Endothelial cell of umbilical vein (primary cell): ENCODE measurements at regions not wholly inside any gene's neighbourhood (a gene's known extent, or its start where the extent isn't known, plus 50 kb on each side); places are given as distances from the start of the nearest gene placed in this dataset.

ENCODE experiments used
- BruUV-seq: library from RNA; stranded (reverse); fragments of 400-500 nt; replicated peaks from 2 replicates; lab custom pipeline; 2021; lab: Mats Ljungman, UMichigan
- CTCF ChIA-PET: fragments of 300-600, 350-600 bp; sonication (Branson Sonifier 250); formaldehyde crosslinking; loops from one replicate; lab custom pipeline; 2021; ENCODE audit warnings: antibody characterized with exemption, inconsistent platforms; lab: Charles Lee
- POLR2A ChIA-PET: fragments of 300-600, 350-600 bp; sonication (Branson Sonifier 250); formaldehyde crosslinking; loops from one replicate; lab custom pipeline; 2021; ENCODE audit warnings: antibody characterized with exemption, inconsistent platforms; lab: Charles Lee
- DNase-seq: peaks from one replicate; pipeline ENCODE4 v3.0.0-alpha.2; 2011; ENCODE audit warnings: low read depth, low spot score
- FAIRE-seq: peaks from 2 replicates; lab custom pipeline; 2011; peaks lifted over from hg19 to GRCh38; lab: Jason Lieb, UNC
- H2AFZ ChIP-seq: 2 replicates; pipeline ENCODE4 v1.6.0; 2012; ENCODE audit warnings: low read depth, low read length, control low read depth, inconsistent platforms
- H3K27ac ChIP-seq: 2 replicates; pipeline ENCODE4 v1.5.1; 2011; ENCODE audit warnings: low read depth, mild to moderate bottlenecking, control low read depth, low read length, moderate library complexity; ENCODE audit not compliant: insufficient read depth
- H3K27me3 ChIP-seq, 2 experiments: 2 replicates each; pipeline versions ENCODE4 v1.6.0 to v1.6.1; 2011; ENCODE audit warnings: low read length in 2 of 2, mixed read lengths in 1 of 2; ENCODE audit not compliant: control insufficient read depth in 2 of 2, insufficient read depth in 2 of 2
- H3K36me3 ChIP-seq, 2 experiments: 2 replicates in 1 of 2; 3 replicates in 1 of 2; pipeline ENCODE4 v1.5.1; 2011; ENCODE audit warnings: low read length in 2 of 2, mild to moderate bottlenecking in 1 of 2, moderate library complexity in 1 of 2; ENCODE audit not compliant: control insufficient read depth in 2 of 2, insufficient read depth in 2 of 2; ENCODE audit errors: extremely low read depth in 1 of 2
- H3K4me1 ChIP-seq: 3 replicates; pipeline ENCODE4 v1.5.1; 2011; ENCODE audit warnings: mild to moderate bottlenecking, low read length; ENCODE audit not compliant: control insufficient read depth, insufficient read depth; ENCODE audit errors: extremely low read depth
- H3K4me2 ChIP-seq: 2 replicates; pipeline ENCODE4 v1.6.1; 2011; ENCODE audit warnings: low read length, control low read depth, mixed read lengths; ENCODE audit not compliant: insufficient read depth
- H3K4me3 ChIP-seq, 3 experiments: fragments of 200-600 bp in 1 of 3; sonication (generic), shearing (Covaris generic) in 1 of 3; replicated peaks in 1 of 3; 2 replicates each; pipeline ENCODE4 v1.5.1; 2011 to 2016; ENCODE audit warnings: control low read depth in 3 of 3, low read length in 3 of 3, mild to moderate bottlenecking in 2 of 3, inconsistent platforms in 1 of 3, low read depth in 1 of 3, moderate library complexity in 1 of 3; ENCODE audit not compliant: insufficient read depth in 1 of 3
- H3K79me2 ChIP-seq: 2 replicates; pipeline ENCODE4 v1.6.0; 2012; ENCODE audit warnings: low read length, inconsistent platforms; ENCODE audit not compliant: control insufficient read depth, insufficient read depth
- H3K9ac ChIP-seq: replicated peaks from 2 replicates; pipeline ENCODE3; 2011; ENCODE audit warnings: low read length, control low read depth; ENCODE audit not compliant: insufficient read depth; ENCODE audit errors: extremely low read depth
- H3K9me1 ChIP-seq: replicated peaks from 3 replicates; pipeline ENCODE4 v1.6.0; 2011; ENCODE audit warnings: mild to moderate bottlenecking, low read length; ENCODE audit not compliant: control insufficient read depth, insufficient read depth; ENCODE audit errors: extremely low read depth
- H3K9me3 ChIP-seq: replicated peaks from 2 replicates; pipeline ENCODE4 v1.5.1; 2012; ENCODE audit warnings: low read length, inconsistent platforms; ENCODE audit not compliant: control insufficient read depth, insufficient read depth
- H4K20me1 ChIP-seq: replicated peaks from 2 replicates; pipeline ENCODE3; 2011; ENCODE audit warnings: mild to moderate bottlenecking, low read length; ENCODE audit not compliant: control insufficient read depth, insufficient read depth; ENCODE audit errors: extremely low read depth
- EZH2 ChIP-seq: IDR thresholded peaks from 2 replicates; pipeline ENCODE4 v1.6.1; 2012; ENCODE audit warnings: borderline replicate concordance, low read depth, mild to moderate bottlenecking, moderate library complexity, low read length, inconsistent platforms; ENCODE audit not compliant: severe bottlenecking
- FOS ChIP-seq: IDR thresholded peaks from 2 replicates; pipeline ENCODE4 v1.6.1; 2011; ENCODE audit warnings: mild to moderate bottlenecking, low read length, moderate library complexity, borderline replicate concordance; ENCODE audit not compliant: insufficient read depth
- GATA2 ChIP-seq: IDR thresholded peaks from 2 replicates; pipeline ENCODE4 v1.7.0; 2011; ENCODE audit warnings: low read depth, mild to moderate bottlenecking, moderate library complexity, mixed read lengths, low read length; ENCODE audit not compliant: insufficient read length, insufficient read depth
- JUN ChIP-seq: IDR thresholded peaks from 2 replicates; pipeline ENCODE4 v1.6.1; 2011; ENCODE audit warnings: borderline replicate concordance, low read depth; ENCODE audit not compliant: insufficient read length, insufficient read depth
- MYC ChIP-seq: IDR thresholded peaks from one replicate; pipeline ENCODE4 v1.6.1; 2011; ENCODE audit warnings: mild to moderate bottlenecking, low read depth, low read length
- POLR2A ChIP-seq: IDR thresholded peaks from 2 replicates; pipeline ENCODE4 v1.6.1; 2012; ENCODE audit warnings: low read depth, mild to moderate bottlenecking, control low read depth, low read length
- POLR2AphosphoS5 ChIP-seq: IDR thresholded peaks from 2 replicates; pipeline ENCODE4 v1.6.1; 2012; ENCODE audit warnings: low read depth, mild to moderate bottlenecking, control low read depth, low read length, moderate library complexity; ENCODE audit not compliant: insufficient read depth
- dilution Hi-C: fragments of 300-500 bp; cut with MboI; formaldehyde crosslinking; loops from one replicate; pipeline ENCODE4 v1.15.0; 2019; ENCODE audit warnings: low sequenced_read_pairs; ENCODE audit not compliant: extremely low pct_ligation_motif_present
- intact Hi-C: fragments of 100-400 bp; cut with micrococcal nuclease; formaldehyde crosslinking; loops from one replicate; pipeline ENCODE4 v1.10.0; 2022
- TF ChIP-seq, protein P1 (sequence below): IDR thresholded peaks from 2 replicates; pipeline ENCODE4 v1.6.1; 2011; ENCODE audit not compliant: insufficient read depth, insufficient read length
- TF ChIP-seq, protein P2 (sequence below), 2 donors: IDR thresholded peaks; 1 replicate in 1 of 2; 2 replicates in 1 of 2; pipeline ENCODE4 v1.5.1; 2011; ENCODE audit warnings: low read length in 2 of 2, mild to moderate bottlenecking in 2 of 2, moderate library complexity in 2 of 2, control low read depth in 1 of 2, inconsistent platforms in 1 of 2, low read depth in 1 of 2; ENCODE audit not compliant: insufficient read depth in 1 of 2; ENCODE audit errors: extremely low read depth in 1 of 2

DNA sequence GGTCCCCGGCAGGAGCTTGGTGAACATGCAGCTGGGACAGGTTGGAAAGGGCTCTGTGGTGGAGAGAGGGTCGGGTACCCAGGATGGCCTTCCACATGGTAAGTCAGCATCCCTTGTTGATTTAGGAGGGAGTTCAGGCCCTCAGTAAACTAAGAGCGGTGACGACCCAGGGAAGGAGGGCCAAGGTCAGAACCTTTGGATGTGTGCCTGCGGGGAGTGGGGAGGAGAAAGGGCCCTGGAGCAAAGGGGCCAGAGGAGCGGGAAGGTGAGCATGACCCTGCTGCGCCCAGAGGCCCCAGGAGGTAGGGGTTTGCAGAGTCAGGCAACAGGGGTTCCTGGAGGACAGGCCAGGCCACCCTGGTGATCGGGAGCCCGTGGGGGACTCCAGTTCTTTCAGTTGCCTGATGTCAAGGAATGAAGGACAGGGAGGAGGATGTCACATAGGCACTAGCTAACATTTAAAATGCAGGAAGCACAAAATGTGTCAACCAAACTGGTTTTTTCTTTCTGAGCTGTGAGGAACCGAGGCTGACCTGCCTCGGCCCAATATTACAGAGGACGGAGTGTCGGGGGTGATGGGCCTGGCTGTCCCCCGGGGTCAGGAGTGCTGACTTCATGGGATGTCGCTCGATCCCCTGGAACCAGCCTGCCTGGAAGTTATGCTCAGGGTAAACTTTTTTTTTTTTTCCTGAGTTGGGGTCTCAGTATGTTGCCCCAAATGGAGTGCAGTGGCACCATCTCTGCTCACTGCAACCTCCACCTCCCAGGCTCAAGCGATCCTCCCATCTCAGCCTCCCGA is 117.4 kb upstream of the SLC45A1 start:
- H3K4me2 ChIP-seq, result no peak overlapping the region
- FAIRE-seq (no peak), DNase-seq (no peak)
- POLR2A ChIA-PET, result no interaction called here
- H3K27me3 ChIP-seq, result no peaks in the 10 kb centered on the region
- H3K79me2 ChIP-seq, result no peaks in the 10 kb centered on the region
- intact Hi-C loops, result no loop called here
- dilution Hi-C loops, result no loop called here
- no peak overlapping the region for H3K27ac ChIP-seq
- peaks cover 8% of the 10 kb centered on the region for H3K4me1 ChIP-seq
- no peak overlapping the region for H3K4me3 ChIP-seq
- no peaks in the 10 kb centered on the region for H4K20me1 ChIP-seq
- TF ChIP-seq JUN, result no peak
- TF ChIP-seq MYC, result no peak
- TF ChIP-seq, protein P1, sequence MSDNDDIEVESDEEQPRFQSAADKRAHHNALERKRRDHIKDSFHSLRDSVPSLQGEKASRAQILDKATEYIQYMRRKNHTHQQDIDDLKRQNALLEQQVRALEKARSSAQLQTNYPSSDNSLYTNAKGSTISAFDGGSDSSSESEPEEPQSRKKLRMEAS, result no peak
- H2AFZ ChIP-seq, result no peak overlapping the region
- CTCF ChIA-PET, result interaction anchor here (1.0 kb wide), 1 partner anchor 11 kb away, joined by 3 read pairs; no protein-coding TSS in a partner anchor
- H3K9me3 ChIP-seq, result no peaks in the 10 kb centered on the region
- H3K36me3 ChIP-seq, result no peaks in the 10 kb centered on the region
- no peak overlapping the region for H3K9ac ChIP-seq
- no TSS peak for BruUV-seq
- no peaks in the 10 kb centered on the region for H3K9me1 ChIP-seq

DNA sequence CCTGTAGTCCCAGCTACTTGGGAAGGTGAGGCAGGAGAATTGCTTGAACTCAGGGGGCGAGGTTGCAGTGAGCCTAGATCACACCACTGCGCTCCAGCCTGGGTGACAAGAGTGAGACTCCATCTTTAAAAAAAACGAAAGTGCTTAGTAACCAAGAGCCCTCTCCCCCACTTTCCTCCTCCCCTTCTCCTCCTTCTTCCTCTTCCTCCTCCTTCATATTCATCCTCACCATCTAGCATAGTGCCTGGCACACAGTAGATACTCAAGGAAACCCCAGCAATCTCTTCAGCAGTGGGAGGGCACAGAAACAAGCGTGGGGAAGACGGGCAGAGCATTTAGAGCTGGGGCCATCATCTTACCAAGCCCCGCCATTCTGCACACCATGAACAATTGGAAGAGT is 119.4 kb upstream of the SLC45A1 start:
- Histone ChIP-seq H4K20me1 (no peaks in the 10 kb centered on the region), H3K27me3 (no peaks in the 10 kb centered on the region), H3K4me3 (no peak overlapping the region), H3K9ac (no peak overlapping the region), H3K27ac (no peak overlapping the region), H3K4me2 (no peak overlapping the region), H2AFZ (no peak overlapping the region), H3K9me1 (no peaks in the 10 kb centered on the region), H3K36me3 (no peaks in the 10 kb centered on the region), H3K79me2 (no peaks in the 10 kb centered on the region), H3K9me3 (no peaks in the 10 kb centered on the region), H3K4me1 (peaks cover 24% of the 10 kb centered on the region)
- no peak for DNase-seq
- no TSS peak for BruUV-seq
- intact Hi-C loops (no loop called here), dilution Hi-C loops (no loop called here)
- no peak for FAIRE-seq
- ChIA-PET POLR2A (interaction anchor here (1.7 kb wide), 1 partner anchor 16 kb away, joined by 4 read pairs; no protein-coding TSS in a partner anchor), CTCF (interaction anchor here (0.6 to 1.2 kb wide), 2 partner anchors 16 to 99 kb away, joined by 3 read pairs; no protein-coding TSS in a partner anchor)
- TF ChIP-seq POLR2A (no peak), EZH2 (no peak), JUN (no peak), GATA2 (no peak), FOS (no peak), MYC (no peak), POLR2AphosphoS5 (no peak)
- TF ChIP-seq, protein P1, result no peak
- TF ChIP-seq, protein P2, sequence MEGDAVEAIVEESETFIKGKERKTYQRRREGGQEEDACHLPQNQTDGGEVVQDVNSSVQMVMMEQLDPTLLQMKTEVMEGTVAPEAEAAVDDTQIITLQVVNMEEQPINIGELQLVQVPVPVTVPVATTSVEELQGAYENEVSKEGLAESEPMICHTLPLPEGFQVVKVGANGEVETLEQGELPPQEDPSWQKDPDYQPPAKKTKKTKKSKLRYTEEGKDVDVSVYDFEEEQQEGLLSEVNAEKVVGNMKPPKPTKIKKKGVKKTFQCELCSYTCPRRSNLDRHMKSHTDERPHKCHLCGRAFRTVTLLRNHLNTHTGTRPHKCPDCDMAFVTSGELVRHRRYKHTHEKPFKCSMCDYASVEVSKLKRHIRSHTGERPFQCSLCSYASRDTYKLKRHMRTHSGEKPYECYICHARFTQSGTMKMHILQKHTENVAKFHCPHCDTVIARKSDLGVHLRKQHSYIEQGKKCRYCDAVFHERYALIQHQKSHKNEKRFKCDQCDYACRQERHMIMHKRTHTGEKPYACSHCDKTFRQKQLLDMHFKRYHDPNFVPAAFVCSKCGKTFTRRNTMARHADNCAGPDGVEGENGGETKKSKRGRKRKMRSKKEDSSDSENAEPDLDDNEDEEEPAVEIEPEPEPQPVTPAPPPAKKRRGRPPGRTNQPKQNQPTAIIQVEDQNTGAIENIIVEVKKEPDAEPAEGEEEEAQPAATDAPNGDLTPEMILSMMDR (IDR thresholded peaks at IDR 0.05; ENCODE audit: extremely low read depth in 1 of 2, insufficient read depth in 1 of 2, low read depth in 1 of 2, low read length in 2 of 2), result no peak
